ENCODE measurements at regions not wholly inside any gene's neighbourhood (a gene's known extent, or its start where the extent isn't known, plus 50 kb on each side); places are given as distances from the start of the nearest gene placed in this dataset.

- DNase-seq: no peak
- intact Hi-C loops (cut with DNase I): no loop called here
These were observed 190.6 kb upstream of the PMEPA1 start for GRCh38 chr20:57900226-57900905.

GRCh38 chr20:57899554-57899953 lies 189.7 kb upstream of the PMEPA1 start:
- no peaks in the 10 kb centered on the region for H3K36me3 ChIP-seq (replicated peaks in 1 of 2)
- H3K27ac ChIP-seq: no peak overlapping the region
- H3K4me1 ChIP-seq (replicated peaks in 1 of 2): no peaks in the 10 kb centered on the region
- intact Hi-C loops (cut with DNase I): no loop called here
- no peak for TF ChIP-seq CTCF (IDR thresholded peaks at IDR 0.05)
- no peak for TF ChIP-seq POLR2A (IDR thresholded peaks at IDR 0.05)
- no peaks in the 10 kb centered on the region for H3K9me3 ChIP-seq (replicated peaks in 1 of 3)
- no peak overlapping the region for H3K4me3 ChIP-seq
- 63 to 73% (median 72%) methylated on average over 4 to 7 of the region's 7 CpGs for WGBS, 4 donors
- no peaks in the 10 kb centered on the region for H3K27me3 ChIP-seq
- no peak for DNase-seq

More at GRCh38 chr20:57900226-57900905, 190.6 kb upstream of the PMEPA1 start:
- WGBS, 4 donors: 43 to 63% (median 58%) methylated on average over 6 to 9 of the region's 9 CpGs
- Histone ChIP-seq H3K27me3 (no peaks in the 10 kb centered on the region), H3K36me3 (replicated peaks in 1 of 2) (no peaks in the 10 kb centered on the region), H3K9me3 (replicated peaks in 1 of 3) (no peaks in the 10 kb centered on the region), H3K4me3 (no peak overlapping the region), H3K4me1 (replicated peaks in 1 of 2) (no peaks in the 10 kb centered on the region), H3K27ac (no peak overlapping the region)
- TF ChIP-seq POLR2A (IDR thresholded peaks at IDR 0.05): no peak
- TF ChIP-seq CTCF (IDR thresholded peaks at IDR 0.05): no peak

- intact Hi-C loops (cut with DNase I): no loop called here
- H3K9me3 ChIP-seq (replicated peaks in 1 of 3): no peaks in the 10 kb centered on the region
- no peak overlapping the region for H3K27ac ChIP-seq
- H3K4me3 ChIP-seq: no peak overlapping the region
- no peak for TF ChIP-seq CTCF (IDR thresholded peaks at IDR 0.05)
- no peak for TF ChIP-seq POLR2A (IDR thresholded peaks at IDR 0.05)
- no peaks in the 10 kb centered on the region for H3K27me3 ChIP-seq
- DNase-seq: no peak
- H3K36me3 ChIP-seq (replicated peaks in 1 of 2): no peaks in the 10 kb centered on the region
- WGBS, 4 donors: 56 to 78% (median 69%) methylated on average over 1 to 4 of the region's 4 CpGs
- no peaks in the 10 kb centered on the region for H3K4me1 ChIP-seq (replicated peaks in 1 of 2)
These were observed 188.5 kb upstream of the PMEPA1 start for GRCh38 chr20:57898332-57898731.

GRCh38 chr20:57897891-57898290 lies 188.1 kb upstream of the PMEPA1 start:
- Histone ChIP-seq H3K4me3 (no peak overlapping the region), H3K9me3 (replicated peaks in 1 of 3) (no peaks in the 10 kb centered on the region), H3K4me1 (replicated peaks in 1 of 2) (no peaks in the 10 kb centered on the region), H3K27ac (no peak overlapping the region), H3K27me3 (no peaks in the 10 kb centered on the region), H3K36me3 (replicated peaks in 1 of 2) (no peaks in the 10 kb centered on the region)
- intact Hi-C loops (cut with DNase I): no loop called here
- no peak for TF ChIP-seq CTCF (IDR thresholded peaks at IDR 0.05)
- TF ChIP-seq POLR2A (IDR thresholded peaks at IDR 0.05): no peak
- no peak for DNase-seq
- 82 to 95% (median 93%) methylated on average over 4 of the region's 4 CpGs for WGBS, 4 donors
